GM12873 (cell line): ENCODE measurements at regions not wholly inside any gene's neighbourhood (a gene's known extent, or its start where the extent isn't known, plus 50 kb on each side); places are given as distances from the start of the nearest gene placed in this dataset.

ENCODE experiments used
- TF ChIP-seq, protein P1 (sequence below): IDR thresholded peaks from 2 replicates; pipeline ENCODE4 v1.5.1; 2012; ENCODE audit warnings: low read depth, mild to moderate bottlenecking, moderate library complexity, low read length, control low read depth; ENCODE audit not compliant: insufficient read depth; ENCODE audit errors: missing control alignments

DNA sequence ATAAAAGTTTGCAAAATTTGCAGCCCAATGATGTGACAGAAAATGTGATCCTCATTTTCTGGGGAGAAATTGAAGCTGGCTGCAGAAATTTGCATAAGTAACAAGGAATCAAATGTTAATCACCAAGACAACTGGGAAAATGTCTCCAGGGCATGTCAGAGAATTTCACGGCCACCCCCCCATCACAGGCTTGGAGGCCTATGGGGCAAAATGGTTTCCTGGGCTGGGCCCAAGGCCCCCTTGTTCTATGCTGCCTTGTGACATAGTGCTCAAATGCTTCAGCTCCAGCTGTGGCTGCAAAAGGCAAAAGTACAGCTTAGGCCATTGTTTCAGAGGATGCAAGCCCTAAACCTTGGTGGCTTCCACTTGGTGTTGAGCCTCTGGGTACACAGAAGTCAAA is 1202.6 kb downstream of the EPHA7 start:
- TF ChIP-seq, protein P1, sequence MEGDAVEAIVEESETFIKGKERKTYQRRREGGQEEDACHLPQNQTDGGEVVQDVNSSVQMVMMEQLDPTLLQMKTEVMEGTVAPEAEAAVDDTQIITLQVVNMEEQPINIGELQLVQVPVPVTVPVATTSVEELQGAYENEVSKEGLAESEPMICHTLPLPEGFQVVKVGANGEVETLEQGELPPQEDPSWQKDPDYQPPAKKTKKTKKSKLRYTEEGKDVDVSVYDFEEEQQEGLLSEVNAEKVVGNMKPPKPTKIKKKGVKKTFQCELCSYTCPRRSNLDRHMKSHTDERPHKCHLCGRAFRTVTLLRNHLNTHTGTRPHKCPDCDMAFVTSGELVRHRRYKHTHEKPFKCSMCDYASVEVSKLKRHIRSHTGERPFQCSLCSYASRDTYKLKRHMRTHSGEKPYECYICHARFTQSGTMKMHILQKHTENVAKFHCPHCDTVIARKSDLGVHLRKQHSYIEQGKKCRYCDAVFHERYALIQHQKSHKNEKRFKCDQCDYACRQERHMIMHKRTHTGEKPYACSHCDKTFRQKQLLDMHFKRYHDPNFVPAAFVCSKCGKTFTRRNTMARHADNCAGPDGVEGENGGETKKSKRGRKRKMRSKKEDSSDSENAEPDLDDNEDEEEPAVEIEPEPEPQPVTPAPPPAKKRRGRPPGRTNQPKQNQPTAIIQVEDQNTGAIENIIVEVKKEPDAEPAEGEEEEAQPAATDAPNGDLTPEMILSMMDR, result no peak

DNA sequence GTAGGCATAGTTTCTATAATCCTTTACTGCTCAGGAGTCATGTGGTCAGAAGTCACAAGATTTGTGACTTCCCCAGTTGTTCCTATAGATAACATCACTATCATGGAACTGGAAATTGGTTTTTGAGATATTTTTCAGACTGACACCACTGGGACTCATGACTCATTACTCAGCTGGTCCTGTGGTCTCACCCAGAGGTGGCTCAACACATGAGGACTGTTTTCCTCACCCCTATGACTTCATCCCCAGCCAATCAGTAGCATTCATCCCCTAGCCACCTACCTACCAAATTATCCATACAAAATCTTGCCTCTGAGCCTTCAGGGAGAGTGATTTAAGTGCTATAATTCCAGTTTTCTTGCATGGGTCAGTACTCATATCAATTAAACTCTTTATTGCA is 1217.7 kb downstream of the EPHA7 start:
- TF ChIP-seq, protein P1, result no peak

DNA sequence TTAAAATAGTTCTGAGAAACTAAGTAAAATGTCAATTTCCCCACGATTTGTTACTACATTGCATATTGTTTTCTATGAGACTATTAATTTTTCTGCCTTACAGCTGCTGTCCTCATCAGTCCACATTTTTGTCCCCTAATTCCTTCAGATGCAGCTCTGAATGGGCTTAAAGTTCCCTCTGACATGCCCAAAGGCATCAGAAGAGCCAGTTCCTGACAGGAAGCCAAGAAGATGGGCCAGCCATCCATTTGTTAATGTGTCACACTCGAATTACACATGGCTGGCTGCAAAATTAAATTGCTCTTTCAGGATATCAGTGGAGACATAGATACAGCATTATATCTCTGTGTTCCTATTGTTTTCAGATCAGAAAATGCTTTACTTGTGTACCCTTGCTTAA is 1223.0 kb downstream of the EPHA7 start:
- TF ChIP-seq, protein P1, result no peak

DNA sequence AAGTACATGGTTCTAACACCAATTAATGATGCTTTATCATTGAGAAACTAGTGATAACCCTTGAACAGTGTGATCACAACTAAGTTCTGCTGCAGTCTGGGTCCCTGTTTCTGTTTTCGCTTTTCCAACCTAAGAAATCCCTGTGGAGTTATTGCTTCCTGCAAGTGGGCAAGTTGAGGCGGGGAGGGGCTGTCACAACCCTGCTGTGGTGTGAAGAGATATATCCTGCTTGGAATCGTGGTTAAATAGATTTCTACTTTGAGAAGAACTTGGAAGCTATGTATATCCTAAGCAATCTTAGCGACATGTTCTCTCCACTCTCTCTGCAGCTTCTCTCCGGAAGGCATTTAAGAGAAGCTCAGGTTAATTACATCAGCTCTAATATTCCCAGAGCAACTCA is 1223.6 kb downstream of the EPHA7 start:
- TF ChIP-seq, protein P1, result no peak

DNA sequence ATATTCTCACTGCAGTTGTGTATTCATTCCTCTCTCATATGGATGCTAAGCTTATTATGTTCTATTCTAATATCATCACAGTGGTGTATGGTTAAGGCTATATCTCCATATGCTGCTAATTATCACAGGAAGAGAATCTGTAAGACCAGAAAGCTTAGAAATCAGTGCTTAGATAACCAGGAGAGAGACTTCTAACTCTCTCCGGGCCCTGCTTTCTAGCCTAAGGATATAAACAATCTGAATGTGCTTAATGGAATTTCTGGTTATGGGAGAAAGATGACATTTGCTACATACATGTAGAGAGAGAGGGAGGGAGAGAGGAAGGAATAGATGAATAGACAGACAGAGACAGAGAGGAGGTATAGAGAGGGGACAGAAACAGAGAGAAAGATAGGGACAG is 1231.3 kb downstream of the EPHA7 start:
- TF ChIP-seq, protein P1, result no peak

DNA sequence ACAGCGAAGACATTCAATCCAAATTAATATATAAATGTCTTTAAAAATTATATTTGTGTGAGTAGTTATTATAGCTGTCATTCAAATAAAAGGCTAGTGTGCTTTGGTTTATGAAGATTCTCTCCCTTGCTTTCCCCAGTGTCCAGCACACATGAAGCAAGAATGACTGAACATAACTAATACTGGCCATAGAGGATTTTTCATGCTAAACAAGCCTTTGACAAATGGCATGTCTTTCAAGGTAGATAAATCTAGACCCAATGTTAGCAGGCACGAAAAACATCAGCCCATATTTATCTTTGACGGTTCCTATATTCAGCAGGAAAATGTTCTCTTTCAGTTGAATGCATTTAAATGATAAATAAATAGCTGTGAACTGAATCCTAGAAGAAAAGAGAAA is 1234.4 kb downstream of the EPHA7 start:
- TF ChIP-seq, protein P1, result no peak

DNA sequence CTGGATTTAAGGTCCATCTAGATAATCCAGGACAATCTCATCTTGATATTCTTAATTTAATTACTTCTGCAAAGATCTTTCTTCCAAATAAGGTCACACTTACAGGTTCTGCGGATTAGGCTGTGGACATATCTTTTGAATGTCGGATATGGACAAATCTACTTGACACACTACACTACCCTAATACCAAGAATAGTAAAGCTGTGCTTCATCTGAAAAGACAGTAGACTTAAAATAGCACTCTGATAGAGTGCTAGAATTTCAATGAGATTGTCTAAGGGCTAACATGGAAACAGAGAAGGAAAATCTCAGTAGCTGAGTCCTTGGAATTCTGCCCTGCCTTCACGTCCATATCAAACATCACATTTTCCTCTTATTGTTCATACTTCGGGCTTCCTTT is 1238.0 kb downstream of the EPHA7 start:
- TF ChIP-seq, protein P1, result no peak
